ENCODE measurements at regions not wholly inside any gene's neighbourhood (a gene's known extent, or its start where the extent isn't known, plus 50 kb on each side); places are given as distances from the start of the nearest gene placed in this dataset.

DNA sequence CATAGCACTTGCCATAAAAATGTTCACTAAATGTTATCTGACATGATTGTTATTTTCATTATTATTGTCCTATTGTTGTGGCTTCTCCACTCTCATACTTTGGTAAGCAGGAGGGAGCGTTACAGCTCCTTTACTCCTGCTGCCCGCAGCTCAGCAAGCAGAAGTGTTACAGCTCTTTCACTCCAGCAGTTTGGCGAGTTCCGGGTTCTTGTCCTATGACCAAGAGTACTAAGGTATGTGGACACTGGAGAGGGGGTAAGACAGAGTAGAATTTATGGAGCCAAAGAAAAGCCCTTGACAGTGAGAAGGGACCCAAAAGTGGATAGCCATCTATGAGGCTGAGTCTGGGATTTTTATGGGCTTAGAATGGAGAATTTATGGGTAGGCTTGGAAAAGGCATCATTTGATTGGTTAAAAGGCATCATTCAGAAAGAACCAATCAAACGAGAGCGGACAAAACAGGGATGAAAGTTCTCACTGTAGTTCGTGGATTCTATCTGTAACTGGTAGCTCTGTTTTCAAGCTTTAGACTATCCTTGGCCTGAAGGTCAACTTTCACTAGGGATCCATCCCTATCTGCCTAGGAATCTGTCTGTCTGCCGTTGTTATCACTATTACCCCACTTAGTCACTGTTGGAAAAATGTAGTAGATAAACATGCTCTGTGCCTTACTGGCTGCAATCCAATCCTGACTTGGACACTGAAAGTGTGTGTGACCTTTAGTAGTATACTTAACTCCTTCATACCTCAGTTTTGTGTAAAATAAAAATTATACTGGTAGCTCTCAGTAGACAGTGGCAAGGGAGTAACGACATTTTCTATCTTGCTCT is 545.6 kb upstream of the LCORL start (continued):
- no peak for TF ChIP-seq ATF7 (IDR thresholded peaks at IDR 0.05)
- TF ChIP-seq ATF7 (CRISPR knock-in tag; IDR thresholded peaks at IDR 0.05): no peak
- TF ChIP-seq, protein P1, sequence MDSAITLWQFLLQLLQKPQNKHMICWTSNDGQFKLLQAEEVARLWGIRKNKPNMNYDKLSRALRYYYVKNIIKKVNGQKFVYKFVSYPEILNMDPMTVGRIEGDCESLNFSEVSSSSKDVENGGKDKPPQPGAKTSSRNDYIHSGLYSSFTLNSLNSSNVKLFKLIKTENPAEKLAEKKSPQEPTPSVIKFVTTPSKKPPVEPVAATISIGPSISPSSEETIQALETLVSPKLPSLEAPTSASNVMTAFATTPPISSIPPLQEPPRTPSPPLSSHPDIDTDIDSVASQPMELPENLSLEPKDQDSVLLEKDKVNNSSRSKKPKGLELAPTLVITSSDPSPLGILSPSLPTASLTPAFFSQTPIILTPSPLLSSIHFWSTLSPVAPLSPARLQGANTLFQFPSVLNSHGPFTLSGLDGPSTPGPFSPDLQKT (CRISPR knock-in tag; IDR thresholded peaks at IDR 0.05; ENCODE audit: borderline replicate concordance): no peak
- TF ChIP-seq EEA1 (CRISPR knock-in tag; IDR thresholded peaks at IDR 0.05; ENCODE audit: borderline replicate concordance): no peak
- no peak for TF ChIP-seq SRF (IDR thresholded peaks at IDR 0.05; ENCODE audit: low read depth, low read length)
- TF ChIP-seq, protein P2, sequence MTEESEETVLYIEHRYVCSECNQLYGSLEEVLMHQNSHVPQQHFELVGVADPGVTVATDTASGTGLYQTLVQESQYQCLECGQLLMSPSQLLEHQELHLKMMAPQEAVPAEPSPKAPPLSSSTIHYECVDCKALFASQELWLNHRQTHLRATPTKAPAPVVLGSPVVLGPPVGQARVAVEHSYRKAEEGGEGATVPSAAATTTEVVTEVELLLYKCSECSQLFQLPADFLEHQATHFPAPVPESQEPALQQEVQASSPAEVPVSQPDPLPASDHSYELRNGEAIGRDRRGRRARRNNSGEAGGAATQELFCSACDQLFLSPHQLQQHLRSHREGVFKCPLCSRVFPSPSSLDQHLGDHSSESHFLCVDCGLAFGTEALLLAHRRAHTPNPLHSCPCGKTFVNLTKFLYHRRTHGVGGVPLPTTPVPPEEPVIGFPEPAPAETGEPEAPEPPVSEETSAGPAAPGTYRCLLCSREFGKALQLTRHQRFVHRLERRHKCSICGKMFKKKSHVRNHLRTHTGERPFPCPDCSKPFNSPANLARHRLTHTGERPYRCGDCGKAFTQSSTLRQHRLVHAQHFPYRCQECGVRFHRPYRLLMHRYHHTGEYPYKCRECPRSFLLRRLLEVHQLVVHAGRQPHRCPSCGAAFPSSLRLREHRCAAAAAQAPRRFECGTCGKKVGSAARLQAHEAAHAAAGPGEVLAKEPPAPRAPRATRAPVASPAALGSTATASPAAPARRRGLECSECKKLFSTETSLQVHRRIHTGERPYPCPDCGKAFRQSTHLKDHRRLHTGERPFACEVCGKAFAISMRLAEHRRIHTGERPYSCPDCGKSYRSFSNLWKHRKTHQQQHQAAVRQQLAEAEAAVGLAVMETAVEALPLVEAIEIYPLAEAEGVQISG (CRISPR knock-in tag; IDR thresholded peaks at IDR 0.05): peak; percentile 50; the same call in 1 of the 2 replicates
- TF ChIP-seq, protein P3, sequence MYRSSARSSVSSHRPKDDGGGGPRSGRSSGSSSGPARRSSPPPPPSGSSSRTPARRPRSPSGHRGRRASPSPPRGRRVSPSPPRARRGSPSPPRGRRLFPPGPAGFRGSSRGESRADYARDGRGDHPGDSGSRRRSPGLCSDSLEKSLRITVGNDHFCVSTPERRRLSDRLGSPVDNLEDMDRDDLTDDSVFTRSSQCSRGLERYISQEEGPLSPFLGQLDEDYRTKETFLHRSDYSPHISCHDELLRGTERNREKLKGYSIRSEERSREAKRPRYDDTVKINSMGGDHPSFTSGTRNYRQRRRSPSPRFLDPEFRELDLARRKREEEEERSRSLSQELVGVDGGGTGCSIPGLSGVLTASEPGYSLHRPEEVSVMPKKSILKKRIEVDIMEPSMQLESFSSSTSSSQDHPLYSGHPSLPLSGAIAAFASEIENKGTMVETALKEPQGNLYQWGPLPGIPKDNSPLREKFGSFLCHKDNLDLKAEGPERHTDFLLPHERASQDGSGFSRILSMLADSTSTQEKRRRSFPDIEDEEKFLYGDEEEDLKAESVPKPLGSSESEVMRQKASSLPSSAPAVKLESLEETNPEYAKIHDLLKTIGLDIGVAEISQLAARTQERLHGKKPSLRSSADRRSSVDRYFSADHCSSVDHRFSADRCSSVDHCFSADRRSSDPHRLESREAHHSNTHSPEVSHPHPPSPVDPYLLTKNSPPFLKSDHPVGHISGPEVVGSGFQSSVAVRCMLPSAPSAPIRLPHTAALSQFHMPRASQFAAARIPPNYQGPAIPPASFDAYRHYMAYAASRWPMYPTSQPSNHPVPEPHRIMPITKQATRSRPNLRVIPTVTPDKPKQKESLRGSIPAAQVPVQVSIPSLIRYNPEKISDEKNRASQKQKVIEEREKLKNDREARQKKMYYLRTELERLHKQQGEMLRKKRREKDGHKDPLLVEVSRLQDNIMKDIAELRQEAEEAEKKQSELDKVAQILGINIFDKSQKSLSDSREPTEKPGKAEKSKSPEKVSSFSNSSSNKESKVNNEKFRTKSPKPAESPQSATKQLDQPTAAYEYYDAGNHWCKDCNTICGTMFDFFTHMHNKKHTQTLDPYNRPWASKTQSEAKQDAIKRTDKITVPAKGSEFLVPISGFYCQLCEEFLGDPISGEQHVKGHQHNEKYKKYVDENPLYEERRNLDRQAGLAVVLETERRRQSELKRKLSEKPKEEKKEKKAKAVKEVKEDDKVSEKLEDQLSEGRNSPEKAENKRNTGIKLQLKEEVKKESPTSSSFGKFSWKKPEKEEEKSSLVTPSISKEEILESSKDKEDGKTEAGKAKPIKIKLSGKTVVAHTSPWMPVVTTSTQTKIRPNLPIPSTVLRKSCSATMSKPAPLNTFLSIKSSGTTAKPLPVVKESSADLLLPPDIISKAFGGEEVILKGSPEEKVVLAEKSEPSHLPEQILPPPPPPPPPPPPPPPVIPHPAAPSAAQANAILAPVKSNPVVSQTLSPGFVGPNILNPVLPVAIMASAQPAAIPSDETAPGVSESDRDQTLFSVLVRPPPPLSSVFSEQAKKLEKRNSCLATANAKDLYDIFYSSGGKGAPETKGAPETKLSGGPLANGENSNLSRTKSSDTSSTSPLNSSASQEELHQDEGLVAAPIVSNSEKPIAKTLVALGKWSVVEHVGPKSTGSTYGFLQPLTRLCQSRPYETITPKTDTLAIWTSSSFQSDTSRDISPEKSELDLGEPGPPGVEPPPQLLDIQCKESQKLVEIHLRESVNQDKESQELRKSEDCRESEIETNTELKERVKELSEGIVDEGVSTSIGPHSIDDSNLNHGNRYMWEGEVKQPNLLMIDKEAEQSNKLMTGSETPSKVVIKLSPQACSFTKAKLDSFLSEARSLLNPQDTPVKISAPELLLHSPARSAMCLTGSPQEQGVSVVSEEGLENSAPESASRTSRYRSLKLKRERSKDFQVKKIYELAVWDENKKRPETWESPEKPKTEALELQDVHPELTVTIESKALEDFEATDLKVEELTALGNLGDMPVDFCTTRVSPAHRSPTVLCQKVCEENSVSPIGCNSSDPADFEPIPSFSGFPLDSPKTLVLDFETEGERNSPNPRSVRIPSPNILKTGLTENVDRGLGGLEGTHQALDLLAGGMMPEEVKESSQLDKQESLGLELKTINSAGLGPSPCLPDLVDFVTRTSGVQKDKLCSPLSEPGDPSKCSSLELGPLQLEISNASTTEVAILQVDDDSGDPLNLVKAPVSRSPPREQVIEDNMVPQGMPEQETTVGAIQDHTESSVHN (CRISPR knock-in tag; IDR thresholded peaks at IDR 0.05): no peak
- TF ChIP-seq PHF8 (CRISPR knock-in tag; IDR thresholded peaks at IDR 0.05): no peak
- TF ChIP-seq CHCHD3 (CRISPR knock-in tag; IDR thresholded peaks at IDR 0.05): no peak
- no peak for TF ChIP-seq MAZ (IDR thresholded peaks at IDR 0.05; ENCODE audit: borderline replicate concordance, low read depth, low read length)
- TF ChIP-seq MAZ (CRISPR knock-in tag; IDR thresholded peaks at IDR 0.05; ENCODE audit: low read depth): no peak
- no peak for TF ChIP-seq ZNF430 (CRISPR knock-in tag; IDR thresholded peaks at IDR 0.05)
- TF ChIP-seq ZSCAN21 (CRISPR knock-in tag; IDR thresholded peaks at IDR 0.05; ENCODE audit: borderline replicate concordance): no peak
- TF ChIP-seq SNAI1 (CRISPR knock-in tag; IDR thresholded peaks at IDR 0.05; ENCODE audit: borderline replicate concordance): no peak
- no peak; the same call in 1 of the 2 replicates for TF ChIP-seq ZMYM3 (CRISPR knock-in tag; IDR thresholded peaks at IDR 0.05)
- TF ChIP-seq SRSF4 (IDR thresholded peaks at IDR 0.05; ENCODE audit: low read depth, low read length, poor library complexity, severe bottlenecking): no peak
- TF ChIP-seq MYNN (CRISPR knock-in tag; IDR thresholded peaks at IDR 0.05; ENCODE audit: low read depth): no peak

All from HepG2 (cell line).